MM.1S (cell line): ENCODE measurements at regions not wholly inside any gene's neighbourhood (a gene's known extent, or its start where the extent isn't known, plus 50 kb on each side); places are given as distances from the start of the nearest gene placed in this dataset.

Experiments used
- EZH2 ChIP-seq: fragments of 300-600 bp; sonication (generic); optimal IDR thresholded peaks from 2 replicates; pipeline ENCODE3; 2017; ENCODE audit warnings: low read depth, mild to moderate bottlenecking, antibody characterized with exemption, low read length, mixed read lengths
- TF ChIP-seq, protein P1 (sequence below): fragments of 300-600 bp; sonication (generic); IDR thresholded peaks from 2 replicates; pipeline ENCODE4 v1.5.1; 2016; ENCODE audit warnings: antibody characterized with exemption, low read length, mixed read lengths

DNA sequence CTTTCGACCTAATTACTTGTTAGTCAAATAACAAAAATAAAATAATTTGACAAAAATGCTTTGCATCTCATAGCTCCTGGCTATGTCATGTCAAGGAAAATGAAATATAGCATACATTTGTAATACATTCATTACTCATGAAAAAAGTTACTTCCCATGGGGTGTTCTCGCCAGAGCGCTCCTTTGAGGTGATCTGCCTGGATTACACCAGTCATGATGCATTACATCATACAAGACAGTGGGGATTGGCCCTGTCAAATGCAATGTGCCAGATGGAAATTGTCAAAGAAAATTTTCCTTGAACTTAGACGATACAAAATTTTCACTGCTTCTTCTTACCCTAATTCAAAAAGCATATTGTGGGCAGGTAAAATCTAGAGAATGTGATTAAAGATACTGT lies 215.6 kb upstream of the B3GALT2 start:
- TF ChIP-seq EZH2: no peak
- TF ChIP-seq, protein P1, sequence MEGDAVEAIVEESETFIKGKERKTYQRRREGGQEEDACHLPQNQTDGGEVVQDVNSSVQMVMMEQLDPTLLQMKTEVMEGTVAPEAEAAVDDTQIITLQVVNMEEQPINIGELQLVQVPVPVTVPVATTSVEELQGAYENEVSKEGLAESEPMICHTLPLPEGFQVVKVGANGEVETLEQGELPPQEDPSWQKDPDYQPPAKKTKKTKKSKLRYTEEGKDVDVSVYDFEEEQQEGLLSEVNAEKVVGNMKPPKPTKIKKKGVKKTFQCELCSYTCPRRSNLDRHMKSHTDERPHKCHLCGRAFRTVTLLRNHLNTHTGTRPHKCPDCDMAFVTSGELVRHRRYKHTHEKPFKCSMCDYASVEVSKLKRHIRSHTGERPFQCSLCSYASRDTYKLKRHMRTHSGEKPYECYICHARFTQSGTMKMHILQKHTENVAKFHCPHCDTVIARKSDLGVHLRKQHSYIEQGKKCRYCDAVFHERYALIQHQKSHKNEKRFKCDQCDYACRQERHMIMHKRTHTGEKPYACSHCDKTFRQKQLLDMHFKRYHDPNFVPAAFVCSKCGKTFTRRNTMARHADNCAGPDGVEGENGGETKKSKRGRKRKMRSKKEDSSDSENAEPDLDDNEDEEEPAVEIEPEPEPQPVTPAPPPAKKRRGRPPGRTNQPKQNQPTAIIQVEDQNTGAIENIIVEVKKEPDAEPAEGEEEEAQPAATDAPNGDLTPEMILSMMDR: no peak
